ENCODE measurements at regions not wholly inside any gene's neighbourhood (a gene's known extent, or its start where the extent isn't known, plus 50 kb on each side); places are given as distances from the start of the nearest gene placed in this dataset.

- no peak for TF ChIP-seq FOXK1 (CRISPR knock-in tag; IDR thresholded peaks at IDR 0.05)
- TF ChIP-seq EMX1 (CRISPR knock-in tag; IDR thresholded peaks at IDR 0.05): no peak
- no peak for TF ChIP-seq CBFB (CRISPR knock-in tag; IDR thresholded peaks at IDR 0.05; ENCODE audit: low read depth)
- TF ChIP-seq CREM (CRISPR knock-in tag; IDR thresholded peaks at IDR 0.05): no peak
- no peak for TF ChIP-seq ZNF396 (CRISPR knock-in tag; IDR thresholded peaks at IDR 0.05; ENCODE audit: borderline replicate concordance)
- no peak for TF ChIP-seq GABPB1 (CRISPR knock-in tag; IDR thresholded peaks at IDR 0.05)
These were observed 302.6 kb downstream of the FOXG1 start (continued) for GRCh38 chr14:29069228-29069627.

- H3K36me3 Mint-ChIP-seq: peaks cover 4% of the 10 kb centered on the region; the same call in 1 of the 2 replicates
These were observed 309.2 kb downstream of the FOXG1 start for GRCh38 chr14:29075761-29076160.

More at GRCh38 chr14:29075761-29076160, 309.2 kb downstream of the FOXG1 start:
- ChIA-PET POLR2A (no interaction called here), CTCF (no interaction called here)
- H3K27ac Mint-ChIP-seq: no peak overlapping the region
- H3K4me3 Mint-ChIP-seq: no peak overlapping the region
- TF ChIP-seq ZNF121 (CRISPR knock-in tag; IDR thresholded peaks at IDR 0.05) (no peak), TCF7 (CRISPR knock-in tag; IDR thresholded peaks at IDR 0.05; ENCODE audit: low read depth) (no peak), ATF1 (CRISPR knock-in tag; IDR thresholded peaks at IDR 0.05) (no peak), ARID4B (CRISPR knock-in tag; IDR thresholded peaks at IDR 0.05; ENCODE audit: borderline replicate concordance) (no peak), MXD4 (CRISPR knock-in tag; IDR thresholded peaks at IDR 0.05; ENCODE audit: borderline replicate concordance) (no peak), ZNF281 (CRISPR knock-in tag; IDR thresholded peaks at IDR 0.05) (no peak), NFATC4 (CRISPR knock-in tag; IDR thresholded peaks at IDR 0.05) (no peak), ELF4 (CRISPR knock-in tag; IDR thresholded peaks at IDR 0.05; ENCODE audit: low read depth) (no peak), FOXJ3 (CRISPR knock-in tag; IDR thresholded peaks at IDR 0.05; ENCODE audit: borderline replicate concordance) (no peak), SP1 (CRISPR knock-in tag; conservative IDR thresholded peaks at IDR 0.05) (no peak), IRF1 (CRISPR knock-in tag; IDR thresholded peaks at IDR 0.05) (no peak), NR2C2 (CRISPR knock-in tag; IDR thresholded peaks at IDR 0.05) (no peak), JAZF1 (CRISPR knock-in tag; IDR thresholded peaks at IDR 0.05) (no peak), ZBTB21 (CRISPR knock-in tag; IDR thresholded peaks at IDR 0.05; ENCODE audit: borderline replicate concordance) (no peak), GRHL2 (CRISPR knock-in tag; IDR thresholded peaks at IDR 0.05; ENCODE audit: insufficient replicate concordance, severe bottlenecking) (no peak), TEAD4 (CRISPR knock-in tag; IDR thresholded peaks at IDR 0.05) (no peak)
- TF ChIP-seq, protein P1, sequence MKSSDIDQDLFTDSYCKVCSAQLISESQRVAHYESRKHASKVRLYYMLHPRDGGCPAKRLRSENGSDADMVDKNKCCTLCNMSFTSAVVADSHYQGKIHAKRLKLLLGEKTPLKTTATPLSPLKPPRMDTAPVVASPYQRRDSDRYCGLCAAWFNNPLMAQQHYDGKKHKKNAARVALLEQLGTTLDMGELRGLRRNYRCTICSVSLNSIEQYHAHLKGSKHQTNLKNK (CRISPR knock-in tag; IDR thresholded peaks at IDR 0.05): no peak
- TF ChIP-seq, protein P2, sequence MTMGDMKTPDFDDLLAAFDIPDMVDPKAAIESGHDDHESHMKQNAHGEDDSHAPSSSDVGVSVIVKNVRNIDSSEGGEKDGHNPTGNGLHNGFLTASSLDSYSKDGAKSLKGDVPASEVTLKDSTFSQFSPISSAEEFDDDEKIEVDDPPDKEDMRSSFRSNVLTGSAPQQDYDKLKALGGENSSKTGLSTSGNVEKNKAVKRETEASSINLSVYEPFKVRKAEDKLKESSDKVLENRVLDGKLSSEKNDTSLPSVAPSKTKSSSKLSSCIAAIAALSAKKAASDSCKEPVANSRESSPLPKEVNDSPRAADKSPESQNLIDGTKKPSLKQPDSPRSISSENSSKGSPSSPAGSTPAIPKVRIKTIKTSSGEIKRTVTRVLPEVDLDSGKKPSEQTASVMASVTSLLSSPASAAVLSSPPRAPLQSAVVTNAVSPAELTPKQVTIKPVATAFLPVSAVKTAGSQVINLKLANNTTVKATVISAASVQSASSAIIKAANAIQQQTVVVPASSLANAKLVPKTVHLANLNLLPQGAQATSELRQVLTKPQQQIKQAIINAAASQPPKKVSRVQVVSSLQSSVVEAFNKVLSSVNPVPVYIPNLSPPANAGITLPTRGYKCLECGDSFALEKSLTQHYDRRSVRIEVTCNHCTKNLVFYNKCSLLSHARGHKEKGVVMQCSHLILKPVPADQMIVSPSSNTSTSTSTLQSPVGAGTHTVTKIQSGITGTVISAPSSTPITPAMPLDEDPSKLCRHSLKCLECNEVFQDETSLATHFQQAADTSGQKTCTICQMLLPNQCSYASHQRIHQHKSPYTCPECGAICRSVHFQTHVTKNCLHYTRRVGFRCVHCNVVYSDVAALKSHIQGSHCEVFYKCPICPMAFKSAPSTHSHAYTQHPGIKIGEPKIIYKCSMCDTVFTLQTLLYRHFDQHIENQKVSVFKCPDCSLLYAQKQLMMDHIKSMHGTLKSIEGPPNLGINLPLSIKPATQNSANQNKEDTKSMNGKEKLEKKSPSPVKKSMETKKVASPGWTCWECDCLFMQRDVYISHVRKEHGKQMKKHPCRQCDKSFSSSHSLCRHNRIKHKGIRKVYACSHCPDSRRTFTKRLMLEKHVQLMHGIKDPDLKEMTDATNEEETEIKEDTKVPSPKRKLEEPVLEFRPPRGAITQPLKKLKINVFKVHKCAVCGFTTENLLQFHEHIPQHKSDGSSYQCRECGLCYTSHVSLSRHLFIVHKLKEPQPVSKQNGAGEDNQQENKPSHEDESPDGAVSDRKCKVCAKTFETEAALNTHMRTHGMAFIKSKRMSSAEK (CRISPR knock-in tag; IDR thresholded peaks at IDR 0.05; ENCODE audit: borderline replicate concordance): no peak
- H3K27me3 Mint-ChIP-seq (ENCODE audit: low read depth): no peaks in the 10 kb centered on the region; the same call in 1 of the 2 replicates
- ATAC-seq: no peak
- H3K4me1 Mint-ChIP-seq: peaks cover 9% of the 10 kb centered on the region
- DNase-seq (ENCODE audit: low spot score): no peak
- peaks cover 13% of the 10 kb centered on the region for H3K9me3 Mint-ChIP-seq

Data from WTC11 (cell line).